HepG2 (cell line): ENCODE measurements at regions not wholly inside any gene's neighbourhood (a gene's known extent, or its start where the extent isn't known, plus 50 kb on each side); places are given as distances from the start of the nearest gene placed in this dataset.

Experiments
- ATAC-seq: fragments of 200-7000 bp; cut with Tn5 transposase; 3 replicates; pipeline ENCODE4 v1.9.1; 2020; ENCODE audit warnings: mild to moderate bottlenecking, moderate library complexity
- BruUV-seq: library from RNA; stranded (reverse); fragments of 400-500 nt; replicated peaks from 2 replicates; lab custom pipeline; 2021; lab: Mats Ljungman, UMichigan
- CTCF ChIA-PET: fragments of 300-600 bp; formaldehyde crosslinking; extraction: SDS; loops from one replicate; lab custom pipeline; 2021; ENCODE audit warnings: low total read pairs, inconsistent platforms, low intra/inter-chr PET ratio; lab: Yijun Ruan, JAX
- POLR2A ChIA-PET: fragments of 350-600 bp; sonication (Branson Sonifier 250); formaldehyde crosslinking; loops from one replicate; lab custom pipeline; 2020; ENCODE audit warnings: antibody characterized with exemption, inconsistent platforms; lab: Yijun Ruan, JAX
- DNase-seq: peaks from one replicate; pipeline ENCODE4 v3.0.0-alpha.2; 2015; ENCODE audit warnings: low spot score
- FAIRE-seq: peaks from 3 replicates; lab custom pipeline; 2011; peaks lifted over from hg19 to GRCh38; lab: Jason Lieb, UNC
- H2AFZ ChIP-seq: one replicate; pipeline ENCODE4 v1.6.1; 2011; ENCODE audit warnings: low read length, inconsistent platforms
- H3K27ac ChIP-seq: fragments of 300-600 bp; 3 replicates; pipeline ENCODE4 v1.8.0; 2011; ENCODE audit warnings: mixed run types, mild to moderate bottlenecking, mixed read lengths, low read length, inconsistent platforms; ENCODE audit not compliant: insufficient read depth; ENCODE audit errors: extremely low read length
- H3K27me3 ChIP-seq, 2 experiments: fragments of 200-600 bp in 1 of 2; 2 replicates in 1 of 2; 3 replicates in 1 of 2; pipeline versions ENCODE4 v1.6.0 to v1.8.0; 2011; ENCODE audit warnings: low read length in 2 of 2, mild to moderate bottlenecking in 2 of 2, moderate library complexity in 2 of 2, inconsistent platforms in 1 of 2; ENCODE audit not compliant: insufficient read depth in 2 of 2, control insufficient read depth in 1 of 2
- H3K36me3 ChIP-seq, 2 experiments: fragments of 200-600 bp in 1 of 2; replicated peaks in 1 of 2; 2 replicates in 1 of 2; 3 replicates in 1 of 2; pipeline versions ENCODE4 v1.5.1 to v1.8.0; 2011; ENCODE audit warnings: low read length in 2 of 2, inconsistent platforms in 1 of 2; ENCODE audit not compliant: insufficient read depth in 2 of 2, control insufficient read depth in 1 of 2
- H3K4me1 ChIP-seq: 2 replicates; pipeline ENCODE4 v1.5.1; 2012; ENCODE audit warnings: low read length, inconsistent platforms; ENCODE audit not compliant: insufficient read depth
- H3K4me2 ChIP-seq: 2 replicates; pipeline ENCODE4 v1.6.0; 2011; ENCODE audit warnings: low read depth, low read length, inconsistent platforms
- H3K4me3 ChIP-seq, 3 experiments: fragments of 200-600 bp in 1 of 3; sonication (generic), shearing (Covaris generic) in 1 of 3; replicated peaks in 1 of 3; 2 replicates each; pipeline ENCODE4 v1.5.1; 2011 to 2016; ENCODE audit warnings: low read length in 3 of 3, inconsistent platforms in 2 of 3, low read depth in 2 of 3, mild to moderate bottlenecking in 2 of 3, control low read depth in 1 of 3, mixed read lengths in 1 of 3; ENCODE audit not compliant: insufficient read depth in 1 of 3
- H3K79me2 ChIP-seq: one replicate; pipeline ENCODE4 v1.6.1; 2011; ENCODE audit warnings: low read length, inconsistent platforms; ENCODE audit not compliant: insufficient read depth
- H3K9ac ChIP-seq: 2 replicates; pipeline ENCODE4 v1.6.0; 2011; ENCODE audit warnings: mild to moderate bottlenecking, low read depth, low read length, inconsistent platforms; ENCODE audit not compliant: insufficient read depth
- H3K9me3 ChIP-seq: 2 replicates; pipeline ENCODE4 v1.5.1; 2012; ENCODE audit warnings: mild to moderate bottlenecking, low read length
- H4K20me1 ChIP-seq: 2 replicates; pipeline ENCODE4 v1.6.0; 2011; ENCODE audit warnings: inconsistent platforms, mild to moderate bottlenecking, low read length, moderate library complexity; ENCODE audit not compliant: insufficient read depth
- AKNA ChIP-seq: sonication (generic); formaldehyde crosslinking; IDR thresholded peaks from 2 replicates; pipeline ENCODE4 v1.4.0; 2020; ENCODE audit warnings: missing genetic modification reagents, borderline replicate concordance
- CBFB ChIP-seq: sonication (generic); formaldehyde crosslinking; IDR thresholded peaks from 2 replicates; pipeline ENCODE4 v1.4.0; 2020; ENCODE audit warnings: missing genetic modification reagents
- FUBP1 ChIP-seq: sonication (generic); formaldehyde crosslinking; IDR thresholded peaks from 2 replicates; pipeline ENCODE4 v1.5.1; 2020; ENCODE audit warnings: missing genetic modification reagents, mild to moderate bottlenecking, borderline replicate concordance
- HDAC1 ChIP-seq: sonication (generic); formaldehyde crosslinking; IDR thresholded peaks from 2 replicates; pipeline ENCODE4 v1.5.1; 2020; ENCODE audit warnings: mild to moderate bottlenecking, missing genetic modification reagents
- RAD21 ChIP-seq: fragments of 450-650 bp; formaldehyde crosslinking; IDR thresholded peaks from 2 replicates; pipeline ENCODE4 v1.5.0; 2020; ENCODE audit warnings: mild to moderate bottlenecking
- RELA ChIP-seq: sonication (generic); formaldehyde crosslinking; IDR thresholded peaks from 2 replicates; pipeline ENCODE4 v1.4.0; 2020; ENCODE audit warnings: missing genetic modification reagents
- TRIM24 ChIP-seq: sonication (generic); formaldehyde crosslinking; IDR thresholded peaks from 2 replicates; pipeline ENCODE4 v1.8.0; 2022; ENCODE audit warnings: mild to moderate bottlenecking, missing genetic modification reagents
- ZBTB39 ChIP-seq: sonication (generic); formaldehyde crosslinking; IDR thresholded peaks from 2 replicates; pipeline ENCODE4 v1.5.0; 2020; ENCODE audit warnings: missing genetic modification reagents
- ZIK1 ChIP-seq: sonication (generic); formaldehyde crosslinking; IDR thresholded peaks from 2 replicates; pipeline ENCODE4 v1.5.0; 2020; ENCODE audit warnings: mild to moderate bottlenecking, low read depth, missing genetic modification reagents, borderline replicate concordance
- ZNF343 ChIP-seq: sonication (generic); formaldehyde crosslinking; IDR thresholded peaks from 2 replicates; pipeline ENCODE4 v1.4.0; 2020; ENCODE audit warnings: mild to moderate bottlenecking, missing genetic modification reagents
- ZNF891 ChIP-seq: sonication (generic); formaldehyde crosslinking; IDR thresholded peaks from 2 replicates; pipeline ENCODE4 v1.5.0; 2020; ENCODE audit warnings: mild to moderate bottlenecking, missing genetic modification reagents
- ZSCAN21 ChIP-seq: sonication (generic); formaldehyde crosslinking; IDR thresholded peaks from 2 replicates; pipeline ENCODE4 v1.8.0; 2022; ENCODE audit warnings: mild to moderate bottlenecking, missing genetic modification reagents, moderate library complexity, borderline replicate concordance
- WGBS: methylation state at CpG from one replicate; pipeline ENCODE4 v1.1.6; 2017; ENCODE audit warnings: low lambda C conversion rate; 5-methylcytosine and 5-hydroxymethylcytosine counted together
- in situ Hi-C: cut with HindIII; loops from 2 replicates; pipeline ENCODE4 v1.10.0; 2017; ENCODE audit warnings: low pct_unique_long_range_greater_than_20kb; ENCODE audit not compliant: extremely low pct_ligation_motif_present
- intact Hi-C: fragments of 100-400 bp; cut with micrococcal nuclease; formaldehyde crosslinking; loops from one replicate; pipeline ENCODE4 v1.10.0; 2022; ENCODE audit not compliant: unreplicated experiment

DNA sequence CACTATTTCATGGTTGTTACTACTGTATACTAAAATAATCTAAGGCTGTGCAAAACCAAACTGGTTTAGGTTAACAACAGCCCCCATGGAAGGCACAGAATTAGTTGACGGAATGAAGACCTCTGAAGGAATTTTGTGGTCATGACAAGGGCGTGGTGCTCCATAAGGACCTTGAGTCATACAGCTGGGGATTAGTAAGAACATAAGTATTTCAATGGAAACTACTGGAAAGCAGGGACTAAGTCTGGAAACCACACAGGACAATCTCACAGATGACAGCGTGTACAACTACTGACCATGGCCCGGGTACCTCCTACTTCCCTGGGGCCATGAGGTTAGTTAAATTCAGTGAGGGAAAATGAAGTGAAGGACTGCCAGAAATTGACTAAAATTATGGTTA is 98.5 kb upstream of the PLEKHA5 start:
- H4K20me1 ChIP-seq, result no peaks in the 10 kb centered on the region
- ChIA-PET CTCF (no interaction called here), POLR2A (no interaction called here)
- H3K4me1 ChIP-seq, result no peaks in the 10 kb centered on the region
- FAIRE-seq (no peak), DNase-seq (no peak), ATAC-seq (no peak)
- in situ Hi-C loops, result no loop called here
- no peak overlapping the region for H3K4me2 ChIP-seq
- no peak overlapping the region for H3K27ac ChIP-seq
- intact Hi-C loops, result no loop called here
- no peak overlapping the region for H2AFZ ChIP-seq
- no peak overlapping the region for H3K4me3 ChIP-seq
- no peaks in the 10 kb centered on the region for H3K36me3 ChIP-seq
- H3K9me3 ChIP-seq, result peaks cover 19% of the 10 kb centered on the region; the same call in 1 of the 2 replicates
- 34% methylated on average over 4 of the region's 4 CpGs for WGBS
- H3K9ac ChIP-seq, result no peak overlapping the region
- BruUV-seq, result no TSS peak
- no peaks in the 10 kb centered on the region for H3K79me2 ChIP-seq
- no peaks in the 10 kb centered on the region; a peak in 1 of 5 replicates for H3K27me3 ChIP-seq
- TF ChIP-seq RELA (CRISPR knock-in tag) (no peak), ZNF343 (CRISPR knock-in tag) (no peak), FUBP1 (CRISPR knock-in tag) (no peak), ZNF891 (no peak), CBFB (CRISPR knock-in tag) (no peak), HDAC1 (CRISPR knock-in tag) (no peak), ZSCAN21 (CRISPR knock-in tag) (no peak), ZIK1 (CRISPR knock-in tag) (no peak), RAD21 (CRISPR knock-in tag) (no peak), TRIM24 (CRISPR knock-in tag) (no peak), AKNA (CRISPR knock-in tag) (no peak), ZBTB39 (CRISPR knock-in tag) (no peak)
